Rectal smooth muscle tissue (tissue), 1 donor: ENCODE measurements at regions not wholly inside any gene's neighbourhood (a gene's known extent, or its start where the extent isn't known, plus 50 kb on each side); places are given as distances from the start of the nearest gene placed in this dataset.
"Not testable (repeated sequence)": the region's sequence is repeated elsewhere in the genome, so short reads cannot be mapped to it uniquely, and the experiment has no call there.

Source experiments
- H3K27ac ChIP-seq: one replicate; pipeline ENCODE4 v1.7.0; 2013; ENCODE audit warnings: low read depth, low read length, inconsistent platforms
- H3K27me3 ChIP-seq: one replicate; pipeline ENCODE4 v1.7.0; 2013; ENCODE audit warnings: low read length; ENCODE audit not compliant: control insufficient read depth, insufficient read depth
- H3K36me3 ChIP-seq: one replicate; pipeline ENCODE4 v1.7.0; 2013; ENCODE audit warnings: low read length; ENCODE audit not compliant: control insufficient read depth, insufficient read depth
- H3K4me1 ChIP-seq: one replicate; pipeline ENCODE4 v1.7.0; 2013; ENCODE audit warnings: low read length; ENCODE audit not compliant: control insufficient read depth, insufficient read depth
- H3K4me3 ChIP-seq: one replicate; pipeline ENCODE4 v1.7.0; 2013; ENCODE audit warnings: low read length
- H3K9ac ChIP-seq: one replicate; pipeline ENCODE4 v1.7.0; 2013; ENCODE audit warnings: low read length

- Histone ChIP-seq H3K27ac (no peak overlapping the region), H3K4me3 (no peak overlapping the region), H3K9ac (no peak overlapping the region), H3K4me1 (no peaks in the 10 kb centered on the region), H3K27me3 (no peaks in the 10 kb centered on the region), H3K36me3 (no peaks in the 10 kb centered on the region)
Observed at GRCh38 chr12:70078161-70078560, 165.1 kb upstream of the CNOT2 start.

- H3K4me3 ChIP-seq: no peak overlapping the region
- no peak overlapping the region for H3K27ac ChIP-seq
- no peak overlapping the region for H3K9ac ChIP-seq
- H3K27me3 ChIP-seq: no peaks in the 10 kb centered on the region
- H3K36me3 ChIP-seq: no peaks in the 10 kb centered on the region
- no peaks in the 10 kb centered on the region for H3K4me1 ChIP-seq
Observed at GRCh38 chr12:70080566-70080965, 162.7 kb upstream of the CNOT2 start.

- H3K27ac ChIP-seq: no peak overlapping the region
- no peaks in the 10 kb centered on the region for H3K4me1 ChIP-seq
- H3K36me3 ChIP-seq: no peaks in the 10 kb centered on the region
- H3K9ac ChIP-seq: no peak overlapping the region
- H3K4me3 ChIP-seq: no peak overlapping the region
- no peaks in the 10 kb centered on the region for H3K27me3 ChIP-seq
Observed at GRCh38 chr12:70082997-70083676, 160.1 kb upstream of the CNOT2 start.

DNA sequence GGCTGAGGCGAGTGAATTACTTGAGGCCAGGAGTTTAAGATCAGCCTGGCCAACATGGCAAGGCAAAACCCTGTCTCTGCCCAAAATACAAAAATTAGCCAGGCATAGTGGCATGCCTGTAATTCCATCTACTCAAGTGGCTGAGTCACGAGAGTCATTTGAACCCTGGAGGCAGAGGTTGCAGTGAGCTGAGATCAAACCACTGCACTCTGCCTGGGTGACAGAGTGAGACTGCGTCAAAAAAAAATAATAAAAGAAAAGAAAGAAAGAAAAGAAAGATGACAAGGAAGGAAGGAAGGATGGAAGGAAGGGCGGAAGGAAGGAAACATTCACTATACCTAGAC is 159.6 kb upstream of the CNOT2 start:
- H3K27ac ChIP-seq: no peak overlapping the region
- no peaks in the 10 kb centered on the region for H3K4me1 ChIP-seq
- H3K36me3 ChIP-seq: no peaks in the 10 kb centered on the region
- no peak overlapping the region for H3K4me3 ChIP-seq
- no peak overlapping the region for H3K9ac ChIP-seq
- no peaks in the 10 kb centered on the region for H3K27me3 ChIP-seq

GRCh38 chr12:70086372-70086771 is 156.9 kb upstream of the CNOT2 start:
- H3K36me3 ChIP-seq, H3K27ac ChIP-seq, H3K4me1 ChIP-seq: not testable (repeated sequence)

GRCh38 chr12:70091021-70091521 is 152.2 kb upstream of the CNOT2 start:
- no peaks in the 10 kb centered on the region for H3K27me3 ChIP-seq
- no peaks in the 10 kb centered on the region for H3K4me1 ChIP-seq
- no peak overlapping the region for H3K4me3 ChIP-seq
- no peak overlapping the region for H3K27ac ChIP-seq
- H3K9ac ChIP-seq: no peak overlapping the region
- no peaks in the 10 kb centered on the region for H3K36me3 ChIP-seq

More at GRCh38 chr12:70086372-70086771, 156.9 kb upstream of the CNOT2 start:
- H3K9ac ChIP-seq, H3K27me3 ChIP-seq, H3K4me3 ChIP-seq: not testable (repeated sequence)

GRCh38 chr12:70094467-70094866 is 148.8 kb upstream of the CNOT2 start:
- H3K9ac ChIP-seq: no peak overlapping the region
- H3K27me3 ChIP-seq: no peaks in the 10 kb centered on the region
- no peaks in the 10 kb centered on the region for H3K4me1 ChIP-seq
- H3K4me3 ChIP-seq: no peak overlapping the region
- H3K27ac ChIP-seq: no peak overlapping the region
- H3K36me3 ChIP-seq: no peaks in the 10 kb centered on the region

DNA sequence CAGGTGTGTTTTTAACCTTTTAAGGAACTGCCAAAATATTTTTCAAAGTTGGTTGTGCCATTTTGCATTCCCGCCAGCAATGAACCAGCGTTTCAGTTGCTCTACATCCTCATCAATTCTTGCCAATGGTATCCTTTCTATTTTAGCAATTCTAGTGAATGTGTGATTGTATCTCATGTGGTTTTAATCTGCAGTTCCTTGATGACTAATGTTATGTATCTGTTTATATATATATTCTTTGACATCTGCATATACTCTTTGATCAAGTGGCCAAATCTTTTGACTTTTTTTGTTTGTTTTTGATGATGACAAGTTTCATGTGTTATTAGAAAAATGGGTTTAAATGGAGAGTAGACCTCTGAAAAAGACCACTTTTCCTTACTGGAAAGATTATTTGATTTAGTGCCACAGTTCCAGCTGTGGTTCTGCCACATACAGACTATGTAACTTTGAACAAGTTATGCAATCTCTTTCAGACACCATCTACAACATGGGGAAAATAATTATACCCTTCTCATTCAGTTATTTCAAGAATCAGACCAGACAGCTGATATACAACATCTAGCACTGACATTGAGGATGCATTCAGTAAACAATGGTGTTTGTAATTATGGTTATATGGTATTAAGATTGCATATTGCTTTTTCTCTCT is 146.3 kb upstream of the CNOT2 start:
- H3K27ac ChIP-seq: no peak overlapping the region
- H3K9ac ChIP-seq: no peak overlapping the region
- H3K27me3 ChIP-seq: no peaks in the 10 kb centered on the region
- no peaks in the 10 kb centered on the region for H3K36me3 ChIP-seq
- no peak overlapping the region for H3K4me3 ChIP-seq
- no peaks in the 10 kb centered on the region for H3K4me1 ChIP-seq

- Histone ChIP-seq H3K9ac (no peak overlapping the region), H3K4me1 (no peaks in the 10 kb centered on the region), H3K4me3 (no peak overlapping the region), H3K27me3 (no peaks in the 10 kb centered on the region), H3K27ac (no peak overlapping the region), H3K36me3 (no peaks in the 10 kb centered on the region)
Observed at GRCh38 chr12:70101064-70101463, 142.2 kb upstream of the CNOT2 start.

- Histone ChIP-seq H3K9ac (no peak overlapping the region), H3K27me3 (no peaks in the 10 kb centered on the region), H3K4me1 (no peaks in the 10 kb centered on the region), H3K4me3 (no peak overlapping the region), H3K36me3 (no peaks in the 10 kb centered on the region), H3K27ac (no peak overlapping the region)
Observed at GRCh38 chr12:70106347-70106746, 136.9 kb upstream of the CNOT2 start.

- H3K27ac ChIP-seq: no peak overlapping the region
- no peak overlapping the region for H3K9ac ChIP-seq
Observed at GRCh38 chr12:70110085-70110484, 133.1 kb upstream of the CNOT2 start.

DNA sequence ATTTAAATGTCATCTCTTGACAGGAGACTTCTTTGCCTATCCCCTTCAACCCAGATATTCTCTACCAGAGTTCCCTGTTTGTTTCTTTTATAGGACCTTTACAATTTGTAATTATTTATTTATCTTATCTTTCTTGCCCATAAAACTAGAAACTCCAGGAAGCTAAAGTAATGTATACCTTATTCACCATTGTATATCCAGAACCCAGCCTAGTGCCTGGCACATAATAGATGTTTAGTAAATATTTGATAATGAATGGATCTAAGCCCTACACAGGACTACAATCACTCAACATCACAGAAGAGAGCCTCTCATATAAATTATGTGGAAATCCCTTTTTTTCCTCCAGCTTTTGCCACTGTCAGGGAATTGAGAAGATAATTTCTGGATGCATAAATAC is 125.6 kb upstream of the CNOT2 start:
- H3K36me3 ChIP-seq: no peaks in the 10 kb centered on the region
- H3K9ac ChIP-seq: no peak overlapping the region
- no peak overlapping the region for H3K4me3 ChIP-seq
- no peaks in the 10 kb centered on the region for H3K4me1 ChIP-seq
- H3K27me3 ChIP-seq: no peaks in the 10 kb centered on the region
- no peak overlapping the region for H3K27ac ChIP-seq

More at GRCh38 chr12:70110085-70110484, 133.1 kb upstream of the CNOT2 start:
- no peaks in the 10 kb centered on the region for H3K36me3 ChIP-seq
- no peaks in the 10 kb centered on the region for H3K27me3 ChIP-seq
- H3K4me3 ChIP-seq: no peak overlapping the region
- H3K4me1 ChIP-seq: no peaks in the 10 kb centered on the region

DNA sequence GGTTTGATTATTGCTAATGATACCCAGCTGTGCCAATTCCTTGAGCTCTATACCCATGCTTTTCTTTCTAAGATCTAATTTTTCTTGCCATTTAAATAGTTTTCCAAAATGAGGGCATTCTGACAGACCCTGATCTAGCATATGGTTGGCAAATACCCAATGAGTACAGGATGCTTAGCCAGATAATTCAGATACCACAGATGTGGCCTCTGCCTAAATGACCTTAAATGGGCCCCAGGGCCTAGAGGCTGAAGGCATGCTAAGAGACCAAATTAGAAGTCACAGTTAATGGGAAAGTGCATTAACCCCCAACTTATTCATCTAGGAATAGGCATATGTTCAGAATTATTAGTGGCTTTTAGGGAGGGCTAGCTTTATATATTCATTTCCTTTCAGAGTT is 122.3 kb upstream of the CNOT2 start:
- H3K9ac ChIP-seq: no peak overlapping the region
- H3K36me3 ChIP-seq: no peaks in the 10 kb centered on the region
- no peak overlapping the region for H3K27ac ChIP-seq
- H3K4me3 ChIP-seq: no peak overlapping the region
- no peaks in the 10 kb centered on the region for H3K4me1 ChIP-seq
- H3K27me3 ChIP-seq: no peaks in the 10 kb centered on the region
